ENCODE measurements at regions not wholly inside any gene's neighbourhood (a gene's known extent, or its start where the extent isn't known, plus 50 kb on each side); places are given as distances from the start of the nearest gene placed in this dataset.
"Not testable (repeated sequence)": the region's sequence is repeated elsewhere in the genome, so short reads cannot be mapped to it uniquely, and the experiment has no call there.

GRCh38 chr21:10415859-10416258, 105.5 kb upstream of the TPTE start:
- H3K4me3 ChIP-seq (ENCODE audit: low read depth, low read length); DNase-seq (ENCODE audit: low read depth): not testable (repeated sequence)

GRCh38 chr21:10416691-10417447, 104.5 kb upstream of the TPTE start:
- not testable (repeated sequence) for DNase-seq (ENCODE audit: low read depth); H3K4me3 ChIP-seq (ENCODE audit: low read depth, low read length)

GRCh38 chr21:10417551-10418002, 103.8 kb upstream of the TPTE start:
- H3K4me3 ChIP-seq (ENCODE audit: low read depth, low read length); DNase-seq (ENCODE audit: low read depth): not testable (repeated sequence)

GRCh38 chr21:10418250-10419048, 102.9 kb upstream of the TPTE start:
- not testable (repeated sequence) for DNase-seq (ENCODE audit: low read depth); H3K4me3 ChIP-seq (ENCODE audit: low read depth, low read length)

DNA sequence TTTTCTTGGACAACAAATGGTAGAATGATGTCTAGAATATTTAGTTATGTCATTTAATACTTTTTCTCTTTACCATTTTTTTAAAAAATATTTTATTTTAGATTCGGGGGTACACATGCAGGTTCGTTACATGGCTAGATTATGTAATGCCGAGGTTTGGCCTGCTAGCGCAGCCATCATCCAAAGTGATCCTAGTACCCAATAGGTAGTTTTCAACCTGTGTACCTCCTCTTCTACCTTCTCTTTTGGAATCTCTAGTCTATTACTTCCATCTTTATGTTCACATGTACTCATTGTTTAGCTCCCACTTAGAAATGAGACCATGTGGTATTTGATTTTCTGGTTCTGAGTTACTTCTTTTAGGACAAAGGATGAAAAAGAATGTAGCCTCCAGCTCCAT, 100.2 kb upstream of the TPTE start:
- not testable (repeated sequence) for H3K4me3 ChIP-seq (ENCODE audit: low read depth, low read length); DNase-seq (ENCODE audit: low read depth)

DNA sequence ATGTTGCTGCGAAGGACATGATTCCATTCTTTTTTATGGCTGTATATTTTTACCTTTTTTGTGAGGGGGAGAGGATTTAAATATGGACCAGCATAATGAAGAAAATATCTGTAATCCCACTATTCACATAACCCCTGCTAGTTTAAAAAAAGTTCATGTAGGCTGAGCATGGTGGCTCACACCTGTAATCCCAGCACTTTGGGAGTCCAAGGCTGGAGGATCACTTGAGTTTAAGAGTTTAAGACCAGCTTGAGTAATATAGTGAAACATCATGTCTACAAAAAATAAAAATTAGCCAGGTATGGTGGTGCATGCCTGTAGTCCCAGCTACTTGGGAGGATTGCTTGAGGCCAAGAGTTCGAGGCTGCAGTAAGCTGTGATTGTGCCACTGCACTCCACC, 99.8 kb upstream of the TPTE start:
- not testable (repeated sequence) for H3K4me3 ChIP-seq (ENCODE audit: low read depth, low read length); DNase-seq (ENCODE audit: low read depth)

- not testable (repeated sequence) for DNase-seq (ENCODE audit: low read depth); H3K4me3 ChIP-seq (ENCODE audit: low read depth, low read length)
Measured at GRCh38 chr21:10424097-10424886, 97.1 kb upstream of the TPTE start.

DNA sequence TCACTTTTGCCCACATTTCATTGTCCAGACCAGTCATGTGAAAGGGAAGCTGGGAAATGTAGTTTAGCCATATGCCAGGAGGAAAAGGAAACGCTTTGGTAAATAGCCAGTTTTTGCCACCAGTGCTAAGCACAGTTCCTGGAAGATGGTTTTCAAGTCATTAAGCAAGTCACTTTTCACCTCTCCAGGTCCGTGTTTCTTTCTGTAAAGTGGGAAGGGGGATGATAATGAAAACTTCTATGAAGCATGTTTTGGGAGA, 96.6 kb upstream of the TPTE start:
- not testable (repeated sequence) for DNase-seq (ENCODE audit: low read depth); H3K4me3 ChIP-seq (ENCODE audit: low read depth, low read length)

DNA sequence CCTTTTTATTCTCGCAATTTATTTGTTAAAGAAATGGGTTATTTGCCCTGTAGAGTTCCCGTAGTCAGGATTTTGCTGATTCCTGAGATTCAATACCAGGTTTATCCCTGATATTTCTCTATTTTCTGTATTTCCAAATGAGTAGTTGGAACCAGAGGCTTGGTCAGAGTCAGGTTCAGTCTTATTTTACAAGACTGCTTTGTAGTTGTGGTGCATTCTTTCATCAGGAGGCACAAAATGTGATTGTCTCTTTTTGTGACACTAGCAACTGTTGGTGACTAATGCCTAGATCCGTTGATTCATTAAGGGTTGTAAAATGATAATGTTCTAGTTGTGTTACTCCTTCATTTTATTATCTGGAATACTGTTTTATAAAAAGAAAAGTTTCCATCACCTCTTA, 95.5 kb upstream of the TPTE start:
- DNase-seq (ENCODE audit: low read depth), result no peak
- H3K4me3 ChIP-seq (ENCODE audit: low read depth, low read length), result no peak overlapping the region
- TF ChIP-seq, protein P1, sequence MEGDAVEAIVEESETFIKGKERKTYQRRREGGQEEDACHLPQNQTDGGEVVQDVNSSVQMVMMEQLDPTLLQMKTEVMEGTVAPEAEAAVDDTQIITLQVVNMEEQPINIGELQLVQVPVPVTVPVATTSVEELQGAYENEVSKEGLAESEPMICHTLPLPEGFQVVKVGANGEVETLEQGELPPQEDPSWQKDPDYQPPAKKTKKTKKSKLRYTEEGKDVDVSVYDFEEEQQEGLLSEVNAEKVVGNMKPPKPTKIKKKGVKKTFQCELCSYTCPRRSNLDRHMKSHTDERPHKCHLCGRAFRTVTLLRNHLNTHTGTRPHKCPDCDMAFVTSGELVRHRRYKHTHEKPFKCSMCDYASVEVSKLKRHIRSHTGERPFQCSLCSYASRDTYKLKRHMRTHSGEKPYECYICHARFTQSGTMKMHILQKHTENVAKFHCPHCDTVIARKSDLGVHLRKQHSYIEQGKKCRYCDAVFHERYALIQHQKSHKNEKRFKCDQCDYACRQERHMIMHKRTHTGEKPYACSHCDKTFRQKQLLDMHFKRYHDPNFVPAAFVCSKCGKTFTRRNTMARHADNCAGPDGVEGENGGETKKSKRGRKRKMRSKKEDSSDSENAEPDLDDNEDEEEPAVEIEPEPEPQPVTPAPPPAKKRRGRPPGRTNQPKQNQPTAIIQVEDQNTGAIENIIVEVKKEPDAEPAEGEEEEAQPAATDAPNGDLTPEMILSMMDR (IDR thresholded peaks at IDR 0.05; ENCODE audit: control insufficient read depth, extremely low read depth, insufficient read depth), result no peak

DNA sequence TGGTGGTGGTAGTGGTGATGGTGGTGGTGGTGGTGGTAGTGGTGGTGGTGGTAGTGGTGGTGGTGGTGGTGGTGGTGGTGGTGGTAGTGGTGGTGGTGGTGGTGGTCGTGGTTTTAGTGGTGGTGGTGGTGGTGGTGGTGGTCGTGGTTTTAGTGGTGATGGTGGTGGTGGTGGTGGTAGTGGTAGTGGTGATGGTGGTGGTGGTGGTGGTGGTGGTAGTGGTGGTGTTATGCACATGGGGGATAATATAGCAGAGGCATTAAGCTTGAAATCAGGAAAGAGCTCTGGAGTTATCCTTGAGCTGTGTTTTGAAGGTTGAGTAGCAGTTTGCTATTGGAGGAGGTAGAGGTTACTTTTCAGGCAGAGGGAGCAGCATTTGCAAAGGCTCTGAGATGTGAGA, 94.6 kb upstream of the TPTE start:
- H3K4me3 ChIP-seq (ENCODE audit: low read depth, low read length); DNase-seq (ENCODE audit: low read depth): not testable (repeated sequence)

GRCh38 chr21:10427277-10427676, 94.1 kb upstream of the TPTE start:
- H3K4me3 ChIP-seq (ENCODE audit: low read depth, low read length), result not testable (repeated sequence)

GRCh38 chr21:10428981-10429534, 92.3 kb upstream of the TPTE start:
- not testable (repeated sequence) for DNase-seq (ENCODE audit: low read depth)

More at GRCh38 chr21:10427277-10427676, 94.1 kb upstream of the TPTE start:
- DNase-seq (ENCODE audit: low read depth), result not testable (repeated sequence)

DNA sequence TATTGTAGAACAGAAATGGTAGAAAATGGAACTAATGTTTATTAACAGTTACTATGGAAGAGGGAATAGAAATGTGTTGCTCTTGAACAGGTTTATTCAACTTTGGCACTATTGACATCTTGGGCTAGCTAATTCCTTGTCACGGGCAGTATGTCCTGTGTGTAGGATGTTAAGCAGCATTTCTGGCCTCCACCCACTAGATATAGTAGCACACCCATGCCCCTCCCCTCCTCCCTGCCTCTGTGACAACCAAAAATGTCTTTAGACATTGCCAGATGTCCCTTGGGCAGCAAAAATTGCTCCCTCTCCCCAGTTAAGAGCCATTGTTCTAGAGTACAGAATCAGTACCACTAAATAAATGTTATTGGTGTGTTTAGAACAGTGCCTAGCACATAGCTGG, 91.4 kb upstream of the TPTE start:
- no peak for DNase-seq (ENCODE audit: low read depth)
- H3K4me3 ChIP-seq (ENCODE audit: low read depth, low read length), result no peak overlapping the region
- TF ChIP-seq, protein P1 (IDR thresholded peaks at IDR 0.05; ENCODE audit: control insufficient read depth, extremely low read depth, insufficient read depth), result no peak

More at GRCh38 chr21:10428981-10429534, 92.3 kb upstream of the TPTE start:
- H3K4me3 ChIP-seq (ENCODE audit: low read depth, low read length), result not testable (repeated sequence)

- not testable (repeated sequence) for DNase-seq (ENCODE audit: low read depth); H3K4me3 ChIP-seq (ENCODE audit: low read depth, low read length)
Measured at GRCh38 chr21:10431995-10432394, 89.4 kb upstream of the TPTE start.

- not testable (repeated sequence) for DNase-seq (ENCODE audit: low read depth); H3K4me3 ChIP-seq (ENCODE audit: low read depth, low read length)
Measured at GRCh38 chr21:10432456-10432855, 88.9 kb upstream of the TPTE start.

DNA sequence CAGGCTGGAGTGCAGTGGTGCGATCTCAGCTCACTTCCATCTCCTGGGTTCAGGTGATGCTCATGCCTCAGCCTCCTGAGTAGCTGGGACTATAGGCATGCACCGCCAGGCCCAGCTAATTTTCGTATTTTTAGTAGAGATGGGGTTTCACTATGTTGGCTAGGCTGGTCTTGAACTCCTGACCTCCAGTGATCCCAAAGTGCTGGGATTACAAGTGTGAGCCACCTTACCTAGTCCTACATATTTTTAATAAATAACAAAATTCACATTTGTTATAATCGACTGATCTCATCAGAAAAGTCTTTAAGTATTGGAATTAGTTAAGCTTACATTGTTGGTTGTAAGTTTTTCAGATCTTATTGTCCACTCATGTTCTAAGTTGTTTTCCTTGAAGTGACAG, 83.4 kb upstream of the TPTE start:
- H3K4me3 ChIP-seq (ENCODE audit: low read depth, low read length); DNase-seq (ENCODE audit: low read depth): not testable (repeated sequence)
